BJ (cell line): ENCODE measurements at regions not wholly inside any gene's neighbourhood (a gene's known extent, or its start where the extent isn't known, plus 50 kb on each side); places are given as distances from the start of the nearest gene placed in this dataset.

Source experiments
- CTCF ChIA-PET: fragments of 350-600 bp; formaldehyde crosslinking; extraction: SDS; loops from one replicate; lab custom pipeline; 2021; ENCODE audit warnings: antibody characterized with exemption, inconsistent platforms; lab: Yijun Ruan, JAX
- POLR2A ChIA-PET: fragments of 300-600 bp; sonication (Branson Sonifier 250); formaldehyde crosslinking; extraction: SDS; loops from one replicate; lab custom pipeline; 2021; ENCODE audit warnings: antibody characterized with exemption; lab: Charles Lee
- DNase-seq: peaks from one replicate; pipeline ENCODE4 v3.0.0-alpha.2; 2011; ENCODE audit warnings: low read depth
- H3K27me3 ChIP-seq: 2 replicates; pipeline ENCODE4 v1.6.0; 2011; ENCODE audit warnings: low read length; ENCODE audit not compliant: control insufficient read depth, insufficient read depth
- H3K36me3 ChIP-seq: 2 replicates; pipeline ENCODE4 v1.5.1; 2011; ENCODE audit warnings: low read length; ENCODE audit not compliant: control insufficient read depth, insufficient read depth
- H3K4me3 ChIP-seq: 2 replicates; pipeline ENCODE4 v1.5.1; 2011; ENCODE audit warnings: low read depth, mild to moderate bottlenecking, control low read depth, low read length
- CTCF ChIP-seq: IDR thresholded peaks from 2 replicates; pipeline ENCODE4 v1.5.1; 2011; ENCODE audit warnings: low read depth, mild to moderate bottlenecking, control low read depth, inconsistent platforms, low read length, moderate library complexity; ENCODE audit not compliant: insufficient read depth

GRCh38 chr4:84394386-84394785, 104.7 kb downstream of the NKX6-1 start:
- DNase-seq: no peak

GRCh38 chr4:84392951-84393590, 106.0 kb downstream of the NKX6-1 start:
- no peak for DNase-seq
- ChIA-PET CTCF (no interaction called here), POLR2A (no interaction called here)
- TF ChIP-seq CTCF: no peak
- Histone ChIP-seq H3K27me3 (no peaks in the 10 kb centered on the region), H3K36me3 (no peaks in the 10 kb centered on the region), H3K4me3 (no peak overlapping the region)

More at GRCh38 chr4:84394386-84394785, 104.7 kb downstream of the NKX6-1 start:
- POLR2A ChIA-PET: no interaction called here
- Histone ChIP-seq H3K27me3 (no peaks in the 10 kb centered on the region), H3K36me3 (no peaks in the 10 kb centered on the region), H3K4me3 (no peak overlapping the region)
- CTCF ChIA-PET: no interaction called here
- TF ChIP-seq CTCF: no peak

- ChIA-PET POLR2A (no interaction called here), CTCF (no interaction called here)
- TF ChIP-seq CTCF: no peak
Measured at GRCh38 chr4:84389406-84389805, 109.7 kb downstream of the NKX6-1 start.

GRCh38 chr4:84385203-84385602, 113.9 kb downstream of the NKX6-1 start:
- TF ChIP-seq CTCF: no peak
- POLR2A ChIA-PET: no interaction called here
- no peak for DNase-seq
- H3K4me3 ChIP-seq: no peak overlapping the region
- no peaks in the 10 kb centered on the region for H3K27me3 ChIP-seq
- no peaks in the 10 kb centered on the region for H3K36me3 ChIP-seq
- CTCF ChIA-PET: interaction anchor here (0.6 kb wide), 1 partner anchor 8 kb away, joined by 3 read pairs; no protein-coding TSS in a partner anchor

More at GRCh38 chr4:84389406-84389805, 109.7 kb downstream of the NKX6-1 start:
- Histone ChIP-seq H3K4me3 (no peak overlapping the region), H3K36me3 (no peaks in the 10 kb centered on the region), H3K27me3 (no peaks in the 10 kb centered on the region)
- no peak for DNase-seq

- Histone ChIP-seq H3K36me3 (no peaks in the 10 kb centered on the region), H3K27me3 (no peaks in the 10 kb centered on the region), H3K4me3 (no peak overlapping the region)
- ChIA-PET CTCF (interaction anchor here (0.6 kb wide), 1 partner anchor 8 kb away, joined by 3 read pairs; no protein-coding TSS in a partner anchor), POLR2A (no interaction called here)
- no peak for TF ChIP-seq CTCF
- DNase-seq: no peak
Measured at GRCh38 chr4:84384801-84385200, 114.3 kb downstream of the NKX6-1 start.
